Loucy (cell line): ENCODE measurements at regions not wholly inside any gene's neighbourhood (a gene's known extent, or its start where the extent isn't known, plus 50 kb on each side); places are given as distances from the start of the nearest gene placed in this dataset.

Experiments used
- H2AFZ ChIP-seq: fragments of 200-600 bp; sonication (generic); 2 replicates; pipeline ENCODE4 v1.6.0; 2016; ENCODE audit warnings: antibody characterized with exemption, mild to moderate bottlenecking, low read length, moderate library complexity
- H3F3A ChIP-seq: fragments of 200-600 bp; 2 replicates; pipeline ENCODE4 v1.6.0; 2016; ENCODE audit warnings: antibody characterized with exemption, low read depth, mild to moderate bottlenecking
- H3K27me3 ChIP-seq: fragments of 200-600 bp; sonication (generic); 2 replicates; pipeline ENCODE4 v1.6.1; 2014; ENCODE audit warnings: low read length, mild to moderate bottlenecking; ENCODE audit not compliant: insufficient read depth, poor library complexity, severe bottlenecking
- H3K36me3 ChIP-seq: fragments of 200-600 bp; sonication (generic); 2 replicates; pipeline ENCODE4 v1.6.1; 2016; ENCODE audit warnings: low read length; ENCODE audit not compliant: insufficient read depth
- H3K4me1 ChIP-seq: fragments of 200-600 bp; sonication (generic); 2 replicates; pipeline ENCODE4 v1.5.1; 2014; ENCODE audit warnings: low read length, mild to moderate bottlenecking; ENCODE audit not compliant: insufficient read depth, poor library complexity, severe bottlenecking
- H3K4me2 ChIP-seq: fragments of 200-600 bp; sonication (generic); 2 replicates; pipeline ENCODE4 v1.6.0; 2014; ENCODE audit warnings: antibody characterized with exemption, low read length, low read depth, mild to moderate bottlenecking; ENCODE audit not compliant: poor library complexity, severe bottlenecking
- H3K4me3 ChIP-seq: fragments of 200-600 bp; sonication (generic); 2 replicates; pipeline ENCODE4 v1.5.1; 2014; ENCODE audit warnings: low read length, mild to moderate bottlenecking, mixed read lengths; ENCODE audit not compliant: poor library complexity, severe bottlenecking
- H3K79me2 ChIP-seq: fragments of 200-600 bp; sonication (generic); 2 replicates; pipeline ENCODE4 v1.6.1; 2014; ENCODE audit warnings: low read length; ENCODE audit not compliant: insufficient read depth
- H3K9ac ChIP-seq: fragments of 200-600 bp; sonication (generic); 2 replicates; pipeline ENCODE4 v1.6.0; 2014; ENCODE audit warnings: mild to moderate bottlenecking, low read depth, low read length, moderate library complexity; ENCODE audit not compliant: poor library complexity, severe bottlenecking
- H3K9me2 ChIP-seq: fragments of 200-600 bp; sonication (generic); replicated peaks from 2 replicates; pipeline ENCODE4 v1.6.1; 2016; ENCODE audit warnings: low read depth, low read length, mixed read lengths
- H3K9me3 ChIP-seq: fragments of 200-600 bp; sonication (generic); 2 replicates; pipeline ENCODE4 v1.6.1; 2014; ENCODE audit warnings: mild to moderate bottlenecking, antibody characterized with exemption, low read length, low read depth; ENCODE audit not compliant: insufficient read depth
- H4K20me1 ChIP-seq: fragments of 200-600 bp; sonication (generic); 2 replicates; pipeline ENCODE4 v1.6.0; 2014; ENCODE audit warnings: antibody characterized with exemption, low read length, mild to moderate bottlenecking; ENCODE audit not compliant: insufficient read depth, poor library complexity, severe bottlenecking
- CTCF ChIP-seq: fragments of 200-600 bp; sonication (generic); conservative IDR thresholded peaks from 2 replicates; pipeline ENCODE4 v1.5.1; 2014; ENCODE audit warnings: mild to moderate bottlenecking, antibody characterized with exemption, low read length
- EZH2phosphoT487 ChIP-seq: fragments of 200-600 bp; IDR thresholded peaks from 2 replicates; pipeline ENCODE4 v1.6.1; 2018; ENCODE audit warnings: antibody characterized with exemption, mild to moderate bottlenecking, moderate library complexity, borderline replicate concordance

- Histone ChIP-seq H3K9me2 (no peaks in the 10 kb centered on the region), H3K79me2 (no peaks in the 10 kb centered on the region), H4K20me1 (no peaks in the 10 kb centered on the region), H3K27me3 (no peaks in the 10 kb centered on the region), H3K36me3 (no peaks in the 10 kb centered on the region), H3K4me3 (no peak overlapping the region), H3K9me3 (no peaks in the 10 kb centered on the region), H2AFZ (no peak overlapping the region), H3K4me2 (no peak overlapping the region), H3F3A (no peaks in the 10 kb centered on the region), H3K9ac (no peak overlapping the region), H3K4me1 (no peaks in the 10 kb centered on the region)
- TF ChIP-seq EZH2phosphoT487 (no peak), CTCF (no peak)
Observed at GRCh38 chrX:94041881-94042280, 367.9 kb downstream of the FAM133A start.

GRCh38 chrX:94045724-94046123, 371.7 kb downstream of the FAM133A start:
- H3K79me2 ChIP-seq, result no peaks in the 10 kb centered on the region
- no peaks in the 10 kb centered on the region for H3K36me3 ChIP-seq
- H3K9me2 ChIP-seq, result no peaks in the 10 kb centered on the region
- no peak overlapping the region for H3K4me3 ChIP-seq
- TF ChIP-seq EZH2phosphoT487, result no peak
- no peak for TF ChIP-seq CTCF
- no peaks in the 10 kb centered on the region for H3K27me3 ChIP-seq
- H4K20me1 ChIP-seq, result no peaks in the 10 kb centered on the region
- H3K9ac ChIP-seq, result no peak overlapping the region
- no peak overlapping the region for H3K4me2 ChIP-seq
- H2AFZ ChIP-seq, result no peak overlapping the region
- no peaks in the 10 kb centered on the region for H3K4me1 ChIP-seq
- H3K9me3 ChIP-seq, result no peaks in the 10 kb centered on the region
- H3F3A ChIP-seq, result no peaks in the 10 kb centered on the region

- no peaks in the 10 kb centered on the region for H3K4me1 ChIP-seq
- no peaks in the 10 kb centered on the region for H3K27me3 ChIP-seq
- TF ChIP-seq EZH2phosphoT487 (no peak), CTCF (no peak)
- H3K9me3 ChIP-seq, result no peaks in the 10 kb centered on the region
- no peak overlapping the region for H3K4me3 ChIP-seq
- H2AFZ ChIP-seq, result no peak overlapping the region
- H3K36me3 ChIP-seq, result no peaks in the 10 kb centered on the region
- H3F3A ChIP-seq, result no peaks in the 10 kb centered on the region
- no peaks in the 10 kb centered on the region for H4K20me1 ChIP-seq
- no peaks in the 10 kb centered on the region for H3K79me2 ChIP-seq
- H3K9me2 ChIP-seq, result no peaks in the 10 kb centered on the region
- H3K4me2 ChIP-seq, result no peak overlapping the region
- no peak overlapping the region for H3K9ac ChIP-seq
Observed at GRCh38 chrX:94051926-94052325, 377.9 kb downstream of the FAM133A start.
